AG09309 (cell line): ENCODE measurements at regions not wholly inside any gene's neighbourhood (a gene's known extent, or its start where the extent isn't known, plus 50 kb on each side); places are given as distances from the start of the nearest gene placed in this dataset.

ENCODE experiments used
- DNase-seq: peaks from one replicate; pipeline ENCODE4 v3.0.0-alpha.2; 2010; ENCODE audit warnings: low read depth
- H3K4me3 ChIP-seq: 2 replicates; pipeline ENCODE4 v1.5.1; 2011; ENCODE audit warnings: mild to moderate bottlenecking, low read depth, low read length, moderate library complexity; ENCODE audit not compliant: control insufficient read depth
- CTCF ChIP-seq: IDR thresholded peaks from 2 replicates; pipeline ENCODE4 v1.5.1; 2011; ENCODE audit warnings: mild to moderate bottlenecking, low read depth, low read length, inconsistent platforms; ENCODE audit not compliant: insufficient read depth, control insufficient read depth; ENCODE audit errors: missing control alignments

DNA sequence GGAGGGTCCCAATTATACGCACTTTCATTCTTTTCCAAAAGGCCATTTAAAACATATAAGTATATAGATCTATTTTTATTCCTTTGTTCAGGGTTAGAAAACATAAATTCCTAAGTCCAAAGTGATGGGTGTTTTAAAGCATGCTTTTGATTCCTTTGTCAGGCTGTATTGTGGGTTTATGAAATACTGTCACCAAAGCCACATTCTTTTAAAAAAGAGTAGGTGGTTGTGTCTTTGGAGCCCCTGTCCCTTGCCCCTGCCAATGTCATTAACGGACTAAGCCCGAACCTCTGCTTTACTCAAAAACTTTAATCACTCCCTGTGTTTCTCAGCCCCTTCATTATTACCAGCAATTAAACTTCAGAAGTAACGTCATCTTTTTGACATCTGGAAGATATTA is 104.9 kb upstream of the APCDD1 start:
- TF ChIP-seq CTCF, result no peak
- DNase-seq, result no peak

GRCh38 chr18:10350661-10351060 is 103.8 kb upstream of the APCDD1 start:
- DNase-seq, result no peak
- TF ChIP-seq CTCF, result no peak
- H3K4me3 ChIP-seq, result no peak overlapping the region

More for the DNA sequence above, 104.9 kb upstream of the APCDD1 start:
- H3K4me3 ChIP-seq, result no peak overlapping the region

- DNase-seq, result no peak
- H3K4me3 ChIP-seq, result no peak overlapping the region
- no peak for TF ChIP-seq CTCF
These were observed 103.1 kb upstream of the APCDD1 start for GRCh38 chr18:10351219-10351818.

- no peak for DNase-seq
- TF ChIP-seq CTCF, result no peak
- no peak overlapping the region for H3K4me3 ChIP-seq
These were observed 102.6 kb upstream of the APCDD1 start for GRCh38 chr18:10351858-10352257.

DNA sequence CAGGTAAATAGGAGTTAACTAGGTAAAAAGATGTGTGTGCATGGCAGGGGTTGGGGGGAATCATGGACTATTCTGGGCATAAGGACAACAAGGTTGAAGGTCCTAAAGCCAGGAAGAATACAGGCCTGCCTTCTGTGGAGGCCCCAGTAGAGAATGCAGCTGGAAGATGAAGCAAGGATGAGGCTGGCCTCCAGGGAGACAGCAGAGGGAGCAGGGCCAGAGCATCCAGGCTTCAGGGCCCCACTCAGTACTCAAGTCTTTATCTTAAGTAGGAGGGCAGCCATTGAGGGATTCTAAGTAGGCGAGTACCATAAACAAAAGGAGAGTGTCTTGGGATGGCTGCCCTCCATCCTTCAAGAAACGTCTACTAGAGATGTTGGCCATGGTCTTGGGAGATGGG is 101.8 kb upstream of the APCDD1 start:
- no peak for DNase-seq
- H3K4me3 ChIP-seq, result no peak overlapping the region
- no peak for TF ChIP-seq CTCF

DNA sequence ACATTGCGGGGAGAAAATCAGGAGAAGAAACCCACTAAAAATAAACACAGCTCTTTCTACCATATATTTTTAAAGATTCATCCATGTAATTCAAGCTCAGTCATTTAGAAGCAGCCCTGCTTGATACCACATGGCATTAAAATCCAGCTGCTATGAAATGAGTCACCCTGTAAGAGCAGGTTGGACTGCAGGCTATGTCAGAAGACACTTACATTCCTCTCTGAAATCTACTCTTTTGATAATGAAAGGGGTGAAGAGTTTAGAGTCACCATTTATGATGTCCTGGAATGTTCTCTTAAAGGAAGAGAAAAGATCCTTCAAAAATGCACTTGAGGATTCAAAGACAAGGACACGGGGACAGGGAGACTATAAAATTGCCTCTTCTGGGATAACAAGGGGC is 100.6 kb upstream of the APCDD1 start:
- TF ChIP-seq CTCF, result no peak
- no peak overlapping the region for H3K4me3 ChIP-seq
- peak; percentile 50 for DNase-seq
